ENCODE measurements at regions not wholly inside any gene's neighbourhood (a gene's known extent, or its start where the extent isn't known, plus 50 kb on each side); places are given as distances from the start of the nearest gene placed in this dataset.
"Not testable (repeated sequence)": the region's sequence is repeated elsewhere in the genome, so short reads cannot be mapped to it uniquely, and the experiment has no call there.

GRCh38 chr9:78680196-78680595 lies 383.3 kb downstream of the PSAT1 start:
- no peak for DNase-seq

GRCh38 chr9:78682216-78682615 lies 385.3 kb downstream of the PSAT1 start:
- no peak for DNase-seq

- no peak for DNase-seq
Observed at GRCh38 chr9:78685471-78685870, 388.5 kb downstream of the PSAT1 start.

- DNase-seq, result no peak
Observed at GRCh38 chr9:78688796-78689195, 391.9 kb downstream of the PSAT1 start.

GRCh38 chr9:78691542-78691941 lies 394.6 kb downstream of the PSAT1 start:
- no peak for DNase-seq

- DNase-seq, result no peak
Observed at GRCh38 chr9:78692871-78693270, 395.9 kb downstream of the PSAT1 start.

- DNase-seq, result no peak
Observed at GRCh38 chr9:78694974-78695373, 398.0 kb downstream of the PSAT1 start.

GRCh38 chr9:78695519-78695918 lies 398.6 kb downstream of the PSAT1 start:
- no peak for DNase-seq

GRCh38 chr9:78697618-78698017 lies 400.7 kb downstream of the PSAT1 start:
- DNase-seq, result no peak

GRCh38 chr9:78698371-78698770 lies 401.4 kb downstream of the PSAT1 start:
- DNase-seq, result no peak

- not testable (repeated sequence) for DNase-seq
Observed at GRCh38 chr9:78699217-78699616, 402.3 kb downstream of the PSAT1 start.

- DNase-seq, result not testable (repeated sequence)
Observed at GRCh38 chr9:78704153-78704552, 407.2 kb downstream of the PSAT1 start.

- DNase-seq, result no peak
Observed at GRCh38 chr9:78707080-78707479, 410.2 kb downstream of the PSAT1 start.

- DNase-seq, result no peak
Observed at GRCh38 chr9:78707481-78707991, 410.6 kb downstream of the PSAT1 start.

GRCh38 chr9:78712903-78713613 lies 416.1 kb downstream of the PSAT1 start:
- DNase-seq, result no peak

- DNase-seq, result no peak
Observed at GRCh38 chr9:78713614-78714405, 416.9 kb downstream of the PSAT1 start.

GRCh38 chr9:78714576-78714975 lies 417.7 kb downstream of the PSAT1 start:
- DNase-seq, result no peak

GRCh38 chr9:78719029-78719428 lies 422.1 kb downstream of the PSAT1 start:
- not testable (repeated sequence) for DNase-seq

GRCh38 chr9:78724896-78725295 lies 428.0 kb downstream of the PSAT1 start:
- no peak for DNase-seq

GRCh38 chr9:78725503-78725902 lies 428.6 kb downstream of the PSAT1 start:
- no peak for DNase-seq

- DNase-seq, result no peak
Observed at GRCh38 chr9:78745331-78745730, 448.4 kb downstream of the PSAT1 start.

GRCh38 chr9:78746010-78746409 lies 449.1 kb downstream of the PSAT1 start:
- no peak for DNase-seq

- no peak for DNase-seq
Observed at GRCh38 chr9:78753039-78753438, 456.1 kb downstream of the PSAT1 start.

GRCh38 chr9:78756813-78757510 lies 460.0 kb downstream of the PSAT1 start:
- no peak for DNase-seq
